AG20443 (cell line): ENCODE measurements at regions not wholly inside any gene's neighbourhood (a gene's known extent, or its start where the extent isn't known, plus 50 kb on each side); places are given as distances from the start of the nearest gene placed in this dataset.
"Not testable (repeated sequence)": the region's sequence is repeated elsewhere in the genome, so short reads cannot be mapped to it uniquely, and the experiment has no call there.

Experiments used
- DNase-seq: peaks from one replicate; pipeline ENCODE4 v3.0.0; 2012; ENCODE audit warnings: low spot score, mixed read lengths

DNA sequence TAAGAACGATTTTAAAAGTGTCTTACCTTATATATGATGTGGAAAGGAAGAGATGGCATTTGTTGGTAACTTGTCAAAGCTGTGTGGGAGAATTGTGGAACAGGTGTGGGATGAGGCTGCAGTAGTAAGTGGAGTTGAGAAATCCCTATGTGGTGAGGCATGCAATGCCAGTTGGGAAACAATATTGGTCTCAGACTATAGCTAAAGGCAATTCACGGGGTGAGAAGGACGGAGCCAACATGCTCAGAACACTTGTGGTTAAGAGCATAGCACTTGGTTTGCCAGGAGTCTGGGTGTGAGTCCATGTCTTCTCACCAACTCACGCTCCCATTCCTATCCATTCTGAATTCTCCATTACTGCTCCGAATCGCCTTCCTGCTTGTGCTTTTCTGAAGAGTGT, 615.6 kb upstream of the ADAMTS9 start:
- DNase-seq = no peak

GRCh38 chr3:65291448-65292125, 603.8 kb upstream of the ADAMTS9 start:
- DNase-seq = no peak

DNA sequence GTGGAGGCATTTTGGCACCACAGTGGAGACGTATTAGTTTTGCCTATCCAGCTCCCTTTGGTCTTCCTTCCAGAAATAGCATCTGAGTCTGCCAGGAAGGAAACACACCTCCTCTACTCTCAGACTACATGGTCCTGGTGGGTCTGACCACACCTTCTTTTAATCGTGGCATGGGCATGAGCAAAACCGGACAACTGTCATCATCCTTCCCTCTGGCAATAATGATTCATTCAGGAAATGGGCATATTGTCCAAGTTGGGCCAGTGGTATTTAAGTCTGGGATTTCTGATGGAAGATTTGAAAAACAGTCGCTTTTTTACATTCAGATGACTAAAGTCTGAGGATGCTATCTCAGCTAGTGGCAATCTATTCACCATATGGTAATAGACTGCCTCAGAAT, 601.0 kb upstream of the ADAMTS9 start:
- DNase-seq = no peak

GRCh38 chr3:65285956-65286355, 598.2 kb upstream of the ADAMTS9 start:
- DNase-seq = no peak

DNA sequence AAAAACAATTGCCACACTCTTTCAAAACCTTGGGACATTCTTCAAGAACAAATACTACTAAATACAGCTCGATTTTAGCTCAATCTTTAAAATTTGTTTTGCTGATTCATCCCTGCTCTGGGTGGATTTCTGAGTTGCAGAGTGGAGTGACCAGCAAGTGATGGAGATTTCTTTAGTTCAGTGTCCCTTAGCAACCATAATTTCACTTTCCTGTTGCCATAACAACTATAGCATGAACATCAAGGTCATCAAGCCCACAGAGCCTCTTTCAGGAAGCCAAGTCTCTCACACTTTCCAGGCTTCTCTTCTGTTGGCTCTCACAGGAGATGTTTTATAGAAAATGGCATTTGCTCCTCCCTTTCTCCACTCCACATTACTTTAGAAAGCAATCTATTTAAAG, 597.2 kb upstream of the ADAMTS9 start:
- no peak for DNase-seq

DNA sequence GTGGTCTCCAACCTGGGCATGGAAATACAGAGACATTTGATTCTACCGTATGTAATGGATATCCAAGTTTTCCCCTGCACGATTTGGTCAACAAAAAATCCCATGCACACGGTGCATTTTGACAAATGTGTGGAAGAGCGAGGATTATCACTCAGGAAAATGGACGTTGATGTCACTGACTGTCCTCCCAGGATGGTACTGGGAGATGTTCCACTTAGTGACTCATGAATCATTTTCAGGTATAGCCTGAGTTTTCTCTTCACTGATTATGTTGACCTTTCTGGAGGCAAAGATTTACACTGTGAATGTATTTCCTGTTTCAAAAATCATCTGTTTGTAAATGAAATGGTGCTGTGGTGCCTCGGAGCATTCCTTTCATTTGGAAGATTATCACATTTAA, 596.7 kb upstream of the ADAMTS9 start:
- DNase-seq = no peak

- no peak for DNase-seq
Measured at GRCh38 chr3:65279225-65279782, 591.5 kb upstream of the ADAMTS9 start.

GRCh38 chr3:65277798-65278197, 590.0 kb upstream of the ADAMTS9 start:
- DNase-seq = no peak

DNA sequence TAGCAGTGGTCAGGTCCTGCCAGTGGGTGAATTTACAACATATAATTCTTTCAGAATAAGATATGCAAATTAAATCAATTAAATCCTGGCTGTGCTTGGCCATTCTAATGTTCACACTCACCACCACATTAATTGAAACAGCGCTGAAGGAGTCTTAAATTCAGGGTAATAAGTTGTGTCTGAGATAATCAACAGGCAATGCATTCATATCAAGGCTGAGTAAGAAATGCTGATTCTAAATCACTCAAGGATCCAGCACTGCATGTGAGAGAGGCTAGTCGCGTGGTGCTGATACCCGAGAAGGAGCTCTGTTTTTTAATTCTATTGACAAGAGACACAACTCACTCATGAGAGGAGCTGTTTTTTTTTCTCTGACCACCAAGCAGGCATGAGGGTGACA, 588.8 kb upstream of the ADAMTS9 start:
- DNase-seq = no peak

DNA sequence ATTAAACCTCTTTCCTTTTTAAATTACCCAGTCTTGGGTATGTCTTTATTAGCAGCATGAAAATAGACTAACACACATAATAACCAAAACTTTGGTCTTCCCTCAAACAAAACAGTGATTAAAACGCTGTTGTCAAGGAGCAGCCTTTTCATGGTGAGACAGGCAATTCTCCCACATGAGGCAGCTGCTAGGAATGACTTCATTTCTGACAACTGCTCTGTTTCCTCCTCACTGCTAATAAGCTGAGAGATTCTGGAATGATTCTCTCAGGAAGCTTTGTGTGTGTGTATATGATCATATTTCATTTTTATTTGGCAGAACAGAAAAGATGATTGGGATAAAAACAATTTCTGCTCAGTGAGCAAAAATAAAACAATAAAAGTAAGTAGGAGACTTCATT, 580.6 kb upstream of the ADAMTS9 start:
- peak; percentile 17 for DNase-seq

DNA sequence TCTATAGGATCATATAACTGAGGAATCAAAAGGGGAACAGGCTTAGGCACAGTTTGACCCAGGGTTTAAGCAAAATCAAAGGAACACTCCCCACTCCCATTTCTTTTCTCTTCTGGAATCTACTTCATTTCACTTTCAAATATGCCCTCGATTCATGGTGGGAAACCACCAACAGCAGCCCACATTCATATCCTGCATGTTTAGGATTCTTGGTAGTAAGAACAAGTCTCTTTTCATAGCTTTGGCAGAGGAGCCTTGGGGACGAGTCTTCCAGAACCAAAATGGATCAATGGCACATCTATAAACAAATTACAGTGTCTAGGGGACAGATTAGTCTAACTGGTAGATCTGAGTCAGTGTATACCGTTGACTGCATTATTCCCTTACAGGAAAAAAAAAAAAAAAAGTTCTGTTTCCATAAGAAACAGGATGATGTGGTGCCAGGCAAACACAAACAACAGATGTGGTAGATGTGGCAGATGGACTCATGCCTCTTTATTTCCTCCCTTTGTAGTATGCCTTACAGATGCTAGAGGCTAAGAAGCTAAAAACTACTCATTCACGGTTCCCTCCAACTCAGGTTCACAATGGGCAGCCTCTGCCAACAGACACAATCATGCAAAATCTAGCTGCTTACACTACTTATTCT, 578.3 kb upstream of the ADAMTS9 start:
- DNase-seq = no peak

DNA sequence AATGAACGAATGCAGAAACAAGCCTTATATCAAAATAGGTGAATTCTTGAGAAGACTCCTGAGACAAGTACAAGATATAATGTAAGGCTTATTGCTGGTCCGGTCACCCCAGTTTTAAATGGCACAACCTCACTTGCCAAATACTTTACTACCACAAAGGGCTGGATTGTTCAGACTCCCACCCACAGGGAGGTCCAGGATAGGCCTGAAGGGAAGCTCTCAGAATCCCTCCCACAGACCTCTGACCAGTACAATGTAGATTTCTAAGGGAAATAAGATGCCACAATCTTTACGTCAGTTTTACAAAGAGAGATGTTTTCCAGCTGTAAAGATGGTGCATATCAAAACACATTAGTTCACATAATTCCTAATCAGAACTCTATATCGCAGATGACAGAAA, 577.7 kb upstream of the ADAMTS9 start:
- DNase-seq = no peak

- DNase-seq = no peak
Measured at GRCh38 chr3:65262548-65262947, 574.7 kb upstream of the ADAMTS9 start.

DNA sequence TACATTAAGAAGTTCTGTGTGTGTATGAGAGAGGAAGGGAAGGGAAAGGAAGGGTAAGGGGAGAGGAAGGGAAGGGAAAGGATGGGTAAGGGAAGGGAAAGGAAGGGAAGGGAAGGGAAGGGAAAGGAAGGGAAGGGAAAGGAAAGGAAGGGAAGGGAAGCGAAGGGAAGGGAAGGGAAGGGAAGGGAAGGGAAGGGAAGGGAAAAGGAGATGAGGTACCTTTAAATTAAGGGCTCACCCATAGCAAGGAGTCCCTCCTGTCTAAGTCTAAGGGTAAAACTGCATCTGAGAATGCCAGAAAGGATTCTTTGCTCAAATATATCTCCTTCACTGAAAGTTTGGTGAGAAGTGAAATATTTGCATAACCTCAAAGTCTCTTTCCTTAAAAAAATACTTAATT, 572.1 kb upstream of the ADAMTS9 start:
- no peak for DNase-seq

- not testable (repeated sequence) for DNase-seq
Measured at GRCh38 chr3:65252914-65253313, 565.1 kb upstream of the ADAMTS9 start.

- no peak for DNase-seq
Measured at GRCh38 chr3:65252266-65252665, 564.5 kb upstream of the ADAMTS9 start.

GRCh38 chr3:65251375-65251774, 563.6 kb upstream of the ADAMTS9 start:
- DNase-seq = no peak

- no peak for DNase-seq
Measured at GRCh38 chr3:65246561-65246960, 558.8 kb upstream of the ADAMTS9 start.

DNA sequence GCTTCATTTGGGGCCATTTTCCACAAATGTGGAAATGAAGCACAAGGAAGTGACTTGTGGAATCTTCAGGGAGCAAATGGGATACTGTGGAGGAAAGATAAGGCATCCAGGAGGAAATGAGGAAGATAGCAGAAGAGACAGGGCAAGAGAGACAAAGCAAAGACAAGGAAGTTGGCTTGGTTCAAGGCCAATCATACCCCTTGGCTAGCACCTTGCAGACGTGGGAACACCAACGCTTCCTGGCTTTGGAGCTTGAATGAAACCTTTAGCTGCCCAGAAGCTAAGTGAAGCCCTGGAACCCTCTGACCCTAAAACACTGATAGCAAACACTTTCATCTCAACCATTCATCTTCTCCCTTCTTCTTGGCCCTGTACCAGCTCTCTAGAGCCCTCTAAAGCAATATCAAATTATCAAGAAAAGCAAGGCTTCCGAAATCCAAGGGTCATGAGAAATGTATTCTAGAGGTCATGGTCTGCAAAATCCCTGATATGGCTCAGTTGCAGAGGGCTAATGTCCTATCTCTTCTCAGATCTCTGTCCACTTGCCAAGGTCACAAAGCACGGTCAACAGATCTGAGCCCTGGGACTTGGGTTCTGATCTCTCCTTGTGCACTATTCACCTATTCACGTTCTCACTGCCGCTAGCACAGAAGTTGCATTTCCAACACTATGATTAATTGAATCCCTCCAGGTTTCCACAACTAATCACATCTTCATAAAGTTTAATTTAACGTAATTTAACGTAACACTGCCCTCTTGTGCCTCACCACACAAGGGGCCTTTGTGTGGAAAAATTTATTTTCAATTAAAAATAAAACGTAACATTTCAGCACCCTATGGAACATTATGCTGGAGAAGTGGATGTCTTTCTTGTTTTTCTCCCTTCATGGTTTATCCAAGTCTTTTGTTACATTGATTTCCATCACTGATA, 557.6 kb upstream of the ADAMTS9 start:
- DNase-seq = peak; percentile 23

DNA sequence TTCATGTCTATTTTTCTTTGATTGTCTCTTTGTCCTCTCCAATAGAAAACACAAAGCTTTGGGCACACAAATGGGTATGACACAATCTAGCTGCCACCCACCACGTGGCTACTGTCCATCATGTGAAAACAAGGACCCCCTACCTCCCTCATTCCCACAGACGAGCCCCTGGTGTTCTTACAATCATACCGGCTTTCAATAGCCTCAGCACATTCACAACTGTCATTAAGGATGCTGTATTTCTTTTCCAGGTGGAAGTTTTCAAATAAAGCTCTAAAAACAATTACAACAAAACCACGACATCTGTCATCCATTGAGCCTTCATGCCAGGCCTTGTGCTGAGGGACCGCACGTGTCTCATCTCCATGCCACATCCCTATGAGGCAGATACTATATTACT, 552.6 kb upstream of the ADAMTS9 start:
- no peak for DNase-seq

DNA sequence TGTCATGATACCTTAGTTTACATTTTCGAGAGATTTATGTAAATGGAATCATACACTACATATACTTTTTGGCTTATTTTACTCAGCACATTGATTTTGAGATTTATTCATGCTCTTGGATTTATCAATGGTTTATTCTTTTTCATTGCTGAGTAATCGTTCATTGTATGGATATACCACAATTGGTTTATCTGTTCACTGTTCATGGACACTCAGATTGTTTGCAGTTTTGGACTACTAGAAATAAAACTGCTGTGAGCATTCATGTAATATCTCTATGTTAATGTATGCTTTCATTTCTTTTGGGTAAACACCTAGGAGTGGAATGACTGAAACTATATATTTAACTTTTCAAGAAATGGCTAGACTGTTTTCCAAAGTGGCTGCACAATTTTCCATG, 550.9 kb upstream of the ADAMTS9 start:
- DNase-seq = no peak

DNA sequence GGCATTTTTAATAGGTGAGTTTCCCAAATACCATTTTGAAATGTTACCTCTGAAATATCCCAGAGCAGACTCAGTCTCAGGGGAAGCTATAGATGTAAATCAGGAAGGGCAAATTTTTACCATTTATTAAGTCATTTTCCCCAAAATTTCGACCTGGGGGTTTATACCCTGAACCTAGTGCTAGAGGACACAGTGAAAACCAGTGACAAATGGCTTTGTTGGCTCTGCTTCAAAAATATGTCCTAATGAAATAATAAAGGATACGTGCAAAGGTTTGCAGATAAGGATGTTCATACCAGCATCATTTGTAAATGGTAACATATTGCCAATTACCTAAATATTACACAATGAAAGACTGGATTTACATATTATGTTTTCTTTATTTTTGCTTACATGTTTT, 546.7 kb upstream of the ADAMTS9 start:
- DNase-seq = no peak

DNA sequence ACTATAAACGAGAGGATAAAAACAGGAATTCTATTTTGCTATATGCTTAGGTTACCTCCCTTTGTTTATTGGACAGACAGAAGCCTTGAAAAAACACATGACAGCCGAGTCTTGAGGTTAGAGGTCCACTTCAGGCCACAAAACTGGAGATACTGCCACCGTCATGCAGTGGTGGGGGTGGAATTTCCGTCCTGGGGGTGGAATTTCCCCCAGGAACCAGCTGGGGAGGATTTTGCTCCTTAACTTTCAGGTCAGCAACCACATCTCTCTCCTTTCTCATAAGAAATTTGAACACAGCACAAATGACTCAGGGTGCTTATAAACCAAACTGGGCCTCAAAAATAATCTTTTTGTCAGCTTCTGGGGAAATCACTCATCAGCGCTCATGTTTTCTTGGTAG, 545.8 kb upstream of the ADAMTS9 start:
- no peak for DNase-seq
